ENCODE measurements at regions not wholly inside any gene's neighbourhood (a gene's known extent, or its start where the extent isn't known, plus 50 kb on each side); places are given as distances from the start of the nearest gene placed in this dataset.
"Not testable (repeated sequence)": the region's sequence is repeated elsewhere in the genome, so short reads cannot be mapped to it uniquely, and the experiment has no call there.

DNA sequence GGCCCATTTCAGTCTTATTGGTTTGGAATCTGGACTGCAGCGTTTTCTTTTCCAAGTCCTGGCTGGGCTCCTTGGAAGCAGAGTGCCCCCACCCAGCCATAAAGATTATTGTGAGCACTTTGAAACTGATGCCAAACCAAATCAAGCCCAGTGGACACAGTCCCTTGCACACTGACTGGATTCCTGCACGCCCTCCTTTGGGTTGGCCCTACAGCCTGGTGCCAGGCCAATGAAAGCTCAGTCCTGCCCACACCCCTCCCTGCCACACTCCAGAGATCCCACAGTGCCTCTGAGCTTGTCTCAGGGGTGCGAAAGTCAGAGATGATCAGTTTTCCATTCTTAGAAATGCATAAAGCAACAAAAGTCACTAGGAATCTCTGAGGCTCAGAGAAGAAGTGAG, 181.9 kb downstream of the CETN3 start:
- no peak overlapping the region for H3K9ac ChIP-seq (ENCODE audit: low read depth, low read length)

DNA sequence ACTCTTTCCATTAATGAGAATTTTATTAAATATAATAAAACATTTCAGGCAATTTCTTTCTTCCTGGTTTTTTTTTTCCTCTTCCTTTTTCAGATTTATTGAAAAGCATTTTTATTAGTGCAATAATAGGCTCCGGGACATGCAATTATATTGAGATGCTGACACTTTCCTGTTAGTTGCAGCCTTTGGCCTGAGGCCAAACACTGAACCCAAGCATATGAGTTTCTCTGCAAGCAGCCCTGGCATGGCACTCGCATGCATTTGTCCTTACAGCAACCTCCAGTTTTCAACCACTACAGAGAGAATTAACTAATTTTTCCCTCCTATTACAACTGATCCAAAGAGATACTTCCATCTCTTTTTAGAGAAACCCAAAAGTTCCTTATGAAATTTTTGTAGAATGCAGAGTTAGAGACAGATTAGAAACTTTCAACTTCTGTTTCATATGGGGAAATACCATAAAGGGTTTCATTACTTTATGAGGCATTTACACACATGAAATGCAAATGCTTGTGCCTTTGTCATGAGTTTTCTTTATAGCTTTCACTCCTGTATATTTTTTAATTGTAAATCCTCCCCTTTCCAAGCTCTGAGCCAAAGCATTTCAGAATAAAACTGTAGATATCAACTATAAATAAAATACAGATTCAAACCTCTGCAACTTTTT, 183.0 kb downstream of the CETN3 start:
- H3K27me3 ChIP-seq (ENCODE audit: control insufficient read depth, insufficient read depth, low read length), result no peaks in the 10 kb centered on the region
- H3K4me3 ChIP-seq (ENCODE audit: low read length), result no peak overlapping the region
- no peaks in the 10 kb centered on the region for H3K36me3 ChIP-seq (ENCODE audit: insufficient read depth, low read length)
- H3K9me3 ChIP-seq (replicated peaks; ENCODE audit: low read length), result no peaks in the 10 kb centered on the region
- peaks cover 11% of the 10 kb centered on the region for H3K4me1 ChIP-seq (ENCODE audit: control insufficient read depth, insufficient read depth, low read length)
- no peak overlapping the region for H3K4me2 ChIP-seq (ENCODE audit: low read length)
- H3K9ac ChIP-seq (ENCODE audit: low read depth, low read length), result no peak overlapping the region

More for the DNA sequence above, 181.9 kb downstream of the CETN3 start:
- H3K36me3 ChIP-seq (ENCODE audit: insufficient read depth, low read length), result no peaks in the 10 kb centered on the region
- no peaks in the 10 kb centered on the region for H3K27me3 ChIP-seq (ENCODE audit: control insufficient read depth, insufficient read depth, low read length)
- no peak overlapping the region for H3K4me2 ChIP-seq (ENCODE audit: low read length)
- no peaks in the 10 kb centered on the region for H3K9me3 ChIP-seq (replicated peaks; ENCODE audit: low read length)
- H3K4me1 ChIP-seq (ENCODE audit: control insufficient read depth, insufficient read depth, low read length), result no peaks in the 10 kb centered on the region
- no peak overlapping the region for H3K4me3 ChIP-seq (ENCODE audit: low read length)

DNA sequence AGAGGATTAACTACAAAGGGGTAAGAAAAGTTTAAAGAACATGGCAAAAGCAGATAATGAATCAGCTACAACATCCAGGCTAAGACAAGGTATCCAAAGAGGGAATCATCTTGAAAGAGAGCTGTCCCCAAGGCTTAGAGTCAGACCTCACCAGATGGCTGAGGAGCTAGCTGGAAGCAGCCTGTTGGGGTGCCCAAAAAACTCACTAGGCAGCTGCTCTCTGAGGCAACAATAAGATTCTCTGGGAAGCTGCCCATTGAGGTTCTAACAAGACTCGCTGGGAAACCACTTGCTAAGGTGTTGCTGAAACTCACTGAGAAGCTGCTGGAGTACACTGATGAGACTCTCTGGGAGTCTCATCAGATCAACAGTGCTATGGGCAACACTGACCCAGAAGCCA, 185.2 kb downstream of the CETN3 start:
- Histone ChIP-seq H3K36me3 (ENCODE audit: insufficient read depth, low read length) (no peaks in the 10 kb centered on the region), H3K9me3 (replicated peaks; ENCODE audit: low read length) (no peaks in the 10 kb centered on the region), H3K27me3 (ENCODE audit: control insufficient read depth, insufficient read depth, low read length) (no peaks in the 10 kb centered on the region), H3K4me1 (ENCODE audit: control insufficient read depth, insufficient read depth, low read length) (peaks cover 12% of the 10 kb centered on the region), H3K4me2 (ENCODE audit: low read length) (no peak overlapping the region), H3K4me3 (ENCODE audit: low read length) (no peak overlapping the region), H3K9ac (ENCODE audit: low read depth, low read length) (no peak overlapping the region)

DNA sequence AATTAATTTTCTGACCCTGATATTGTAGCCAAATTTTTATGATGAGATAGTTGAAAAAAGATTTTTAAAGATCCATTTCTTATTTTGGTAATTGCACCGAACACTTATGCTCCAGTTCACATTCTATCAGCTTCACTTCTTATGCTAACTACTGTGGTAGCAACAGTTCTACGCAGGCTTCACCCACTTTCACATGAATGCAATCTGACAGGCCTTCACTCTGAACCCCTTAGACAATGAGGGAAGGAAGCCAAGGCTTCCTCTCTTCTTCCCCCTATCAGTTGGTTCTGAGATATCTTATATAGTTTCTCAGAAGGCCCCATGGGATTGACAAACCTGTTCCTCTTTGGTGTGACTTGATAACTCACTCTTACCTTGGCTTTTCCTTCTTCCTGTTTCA, 185.8 kb downstream of the CETN3 start:
- no peaks in the 10 kb centered on the region for H3K9me3 ChIP-seq (replicated peaks; ENCODE audit: low read length)
- H3K4me2 ChIP-seq (ENCODE audit: low read length), result no peak overlapping the region
- no peaks in the 10 kb centered on the region for H3K36me3 ChIP-seq (ENCODE audit: insufficient read depth, low read length)
- H3K4me1 ChIP-seq (ENCODE audit: control insufficient read depth, insufficient read depth, low read length), result peaks cover 12% of the 10 kb centered on the region
- H3K9ac ChIP-seq (ENCODE audit: low read depth, low read length), result no peak overlapping the region
- no peak overlapping the region for H3K4me3 ChIP-seq (ENCODE audit: low read length)
- H3K27me3 ChIP-seq (ENCODE audit: control insufficient read depth, insufficient read depth, low read length), result no peaks in the 10 kb centered on the region

DNA sequence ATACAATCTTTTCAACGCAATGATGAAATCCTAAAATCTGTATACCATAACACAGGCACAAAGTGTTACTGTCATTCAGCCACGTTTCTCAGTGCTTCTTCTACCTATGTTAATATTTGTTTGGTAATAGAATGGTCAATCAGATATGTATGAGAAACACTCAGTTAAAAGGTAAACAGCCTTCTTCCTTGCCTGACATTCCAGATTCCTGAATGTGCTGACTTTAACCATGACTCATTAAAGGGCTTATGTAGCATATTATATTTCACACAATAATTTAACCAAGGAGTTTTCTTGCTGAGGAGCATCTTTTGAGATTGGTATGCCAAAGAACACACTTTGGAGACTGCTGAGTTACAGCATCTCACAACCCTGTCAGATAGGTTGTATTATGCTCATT, 187.6 kb downstream of the CETN3 start:
- H3K9ac ChIP-seq (ENCODE audit: low read depth, low read length), result no peak overlapping the region
- H3K27me3 ChIP-seq (ENCODE audit: control insufficient read depth, insufficient read depth, low read length), result no peaks in the 10 kb centered on the region
- no peak overlapping the region for H3K4me3 ChIP-seq (ENCODE audit: low read length)
- no peaks in the 10 kb centered on the region for H3K36me3 ChIP-seq (ENCODE audit: insufficient read depth, low read length)
- H3K4me1 ChIP-seq (ENCODE audit: control insufficient read depth, insufficient read depth, low read length), result peaks cover 12% of the 10 kb centered on the region
- no peaks in the 10 kb centered on the region for H3K9me3 ChIP-seq (replicated peaks; ENCODE audit: low read length)
- no peak overlapping the region for H3K4me2 ChIP-seq (ENCODE audit: low read length)

DNA sequence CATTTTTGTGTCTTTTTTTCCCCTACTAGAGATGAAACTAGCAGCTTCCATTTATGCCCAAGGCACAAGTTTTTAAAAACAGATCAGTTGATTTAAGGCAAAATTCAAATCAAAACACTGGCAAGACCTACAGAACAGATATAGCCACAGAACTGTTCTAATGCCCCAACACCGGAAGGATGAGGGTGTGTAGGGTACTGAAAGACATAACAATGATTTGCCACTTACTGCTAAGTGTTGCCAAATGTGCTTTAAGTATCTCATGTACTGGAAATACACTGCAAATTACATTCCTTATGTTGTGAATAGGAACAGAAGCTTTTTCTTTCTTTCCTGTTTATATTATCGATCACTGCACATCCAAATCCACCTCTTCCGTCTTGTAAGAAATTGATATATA, 189.0 kb downstream of the CETN3 start:
- H3K4me1 ChIP-seq (ENCODE audit: control insufficient read depth, insufficient read depth, low read length), result peaks cover 12% of the 10 kb centered on the region
- H3K4me3 ChIP-seq (ENCODE audit: low read length), result no peak overlapping the region
- no peaks in the 10 kb centered on the region for H3K9me3 ChIP-seq (replicated peaks; ENCODE audit: low read length)
- H3K27me3 ChIP-seq (ENCODE audit: control insufficient read depth, insufficient read depth, low read length), result no peaks in the 10 kb centered on the region
- H3K36me3 ChIP-seq (ENCODE audit: insufficient read depth, low read length), result no peaks in the 10 kb centered on the region
- H3K4me2 ChIP-seq (ENCODE audit: low read length), result no peak overlapping the region
- H3K9ac ChIP-seq (ENCODE audit: low read depth, low read length), result no peak overlapping the region

DNA sequence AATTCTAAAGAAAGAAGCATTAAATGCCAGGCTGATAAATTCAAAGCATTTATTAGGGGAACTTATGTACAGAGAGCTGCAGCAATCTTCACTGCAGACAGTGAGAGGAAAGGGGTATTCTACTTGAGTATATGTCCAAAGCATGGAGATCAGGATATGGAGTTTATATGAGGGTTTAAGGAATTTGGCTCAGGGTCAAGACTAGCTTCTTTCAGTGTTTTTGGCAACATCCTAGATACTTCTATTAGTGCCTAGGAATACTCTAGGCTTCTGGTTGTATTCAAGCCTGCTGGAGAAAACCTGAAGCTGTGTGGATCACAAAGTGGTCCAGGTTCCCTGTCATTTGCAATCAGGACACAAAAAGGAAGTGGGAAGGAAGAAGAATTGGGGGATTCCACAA, 194.6 kb downstream of the CETN3 start:
- no peaks in the 10 kb centered on the region for H3K27me3 ChIP-seq (ENCODE audit: control insufficient read depth, insufficient read depth, low read length)
- H3K4me3 ChIP-seq (ENCODE audit: low read length), result no peak overlapping the region
- no peak overlapping the region for H3K4me2 ChIP-seq (ENCODE audit: low read length)
- no peaks in the 10 kb centered on the region for H3K36me3 ChIP-seq (ENCODE audit: insufficient read depth, low read length)
- no peak overlapping the region for H3K9ac ChIP-seq (ENCODE audit: low read depth, low read length)
- H3K9me3 ChIP-seq (replicated peaks; ENCODE audit: low read length), result no peaks in the 10 kb centered on the region
- no peaks in the 10 kb centered on the region for H3K4me1 ChIP-seq (ENCODE audit: control insufficient read depth, insufficient read depth, low read length)

DNA sequence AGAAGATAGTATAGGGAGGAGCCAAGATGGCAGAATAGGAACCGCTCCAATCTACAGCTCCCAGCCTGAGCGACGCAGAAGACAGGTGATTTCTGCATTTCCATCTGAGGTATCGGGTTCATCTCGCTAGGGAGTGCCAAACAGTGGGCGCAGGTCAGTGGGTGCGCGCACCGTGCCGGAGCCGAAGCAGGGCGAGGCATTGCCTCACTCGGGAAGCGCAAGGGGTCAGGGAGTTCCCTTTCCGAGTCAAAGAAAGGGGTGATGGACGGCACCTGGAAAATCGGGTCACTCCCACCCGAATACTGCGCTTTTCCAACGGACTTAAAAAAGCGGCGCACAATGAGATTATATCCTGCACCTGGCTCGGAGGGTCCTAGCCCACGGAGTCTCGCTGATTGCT, 201.2 kb downstream of the CETN3 start:
- H3K9me3 ChIP-seq (replicated peaks; ENCODE audit: low read length); H3K9ac ChIP-seq (ENCODE audit: low read depth, low read length); H3K4me2 ChIP-seq (ENCODE audit: low read length); H3K27me3 ChIP-seq (ENCODE audit: control insufficient read depth, insufficient read depth, low read length); H3K4me3 ChIP-seq (ENCODE audit: low read length); H3K36me3 ChIP-seq (ENCODE audit: insufficient read depth, low read length); H3K4me1 ChIP-seq (ENCODE audit: control insufficient read depth, insufficient read depth, low read length): not testable (repeated sequence)

DNA sequence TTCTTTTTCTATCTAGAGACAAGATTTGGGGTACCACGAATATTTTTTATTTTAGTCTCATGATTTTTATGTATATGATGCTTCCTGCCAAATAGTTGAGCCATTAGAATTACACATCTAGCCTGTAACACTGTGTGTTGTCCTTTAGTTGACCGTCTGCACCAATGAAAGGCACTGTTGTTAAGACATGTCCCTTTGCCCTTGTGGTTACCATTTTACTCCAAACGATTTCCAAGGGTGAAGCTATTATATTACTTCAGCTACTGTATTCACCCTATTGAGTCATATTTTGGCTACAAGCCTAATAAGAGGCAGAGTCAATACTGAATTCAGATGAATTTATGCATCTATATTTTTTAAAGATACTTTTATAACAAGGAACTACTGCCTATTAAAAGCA, 207.6 kb downstream of the CETN3 start:
- H3K9me3 ChIP-seq (replicated peaks; ENCODE audit: low read length), result no peaks in the 10 kb centered on the region
- H3K4me1 ChIP-seq (ENCODE audit: control insufficient read depth, insufficient read depth, low read length), result no peaks in the 10 kb centered on the region
- no peak overlapping the region for H3K9ac ChIP-seq (ENCODE audit: low read depth, low read length)
- no peak overlapping the region for H3K4me2 ChIP-seq (ENCODE audit: low read length)
- no peaks in the 10 kb centered on the region for H3K27me3 ChIP-seq (ENCODE audit: control insufficient read depth, insufficient read depth, low read length)
- H3K36me3 ChIP-seq (ENCODE audit: insufficient read depth, low read length), result no peaks in the 10 kb centered on the region
- no peak overlapping the region for H3K4me3 ChIP-seq (ENCODE audit: low read length)

DNA sequence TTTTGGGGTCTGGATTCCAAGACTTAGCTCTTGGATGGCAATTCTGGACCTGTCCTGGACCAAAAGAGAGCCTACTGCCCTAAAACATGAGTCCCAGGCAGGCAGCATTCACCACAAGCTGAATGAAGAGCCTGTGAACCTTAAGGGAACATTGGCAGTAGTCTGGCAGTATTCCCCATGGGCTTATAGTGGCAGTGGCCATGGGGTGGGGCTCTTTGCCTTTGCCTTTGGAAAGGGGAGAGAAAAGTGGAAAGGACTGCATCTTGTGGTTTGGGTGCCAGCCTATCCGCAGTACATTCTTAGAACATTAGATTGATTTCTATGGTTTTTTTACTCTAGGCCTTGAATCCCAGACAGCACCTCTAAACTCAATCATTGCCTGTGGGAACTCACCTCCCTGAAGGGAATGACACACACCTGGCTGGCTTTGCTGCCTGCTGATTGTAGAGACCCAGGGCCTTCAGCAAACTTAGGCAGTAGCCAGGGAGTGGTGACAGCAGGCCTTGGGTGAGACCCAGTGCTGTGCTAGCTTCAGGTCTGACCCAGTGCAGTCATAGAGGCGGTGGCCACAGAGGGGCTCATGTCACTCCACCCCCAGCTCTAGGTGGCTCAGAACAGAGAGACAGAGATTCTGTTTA, 216.3 kb downstream of the CETN3 start:
- Histone ChIP-seq H3K4me2 (ENCODE audit: low read length) (no peak overlapping the region), H3K4me1 (ENCODE audit: control insufficient read depth, insufficient read depth, low read length) (no peaks in the 10 kb centered on the region), H3K4me3 (ENCODE audit: low read length) (no peak overlapping the region), H3K9me3 (replicated peaks; ENCODE audit: low read length) (no peaks in the 10 kb centered on the region), H3K36me3 (ENCODE audit: insufficient read depth, low read length) (no peaks in the 10 kb centered on the region), H3K9ac (ENCODE audit: low read depth, low read length) (no peak overlapping the region), H3K27me3 (ENCODE audit: control insufficient read depth, insufficient read depth, low read length) (no peaks in the 10 kb centered on the region)

DNA sequence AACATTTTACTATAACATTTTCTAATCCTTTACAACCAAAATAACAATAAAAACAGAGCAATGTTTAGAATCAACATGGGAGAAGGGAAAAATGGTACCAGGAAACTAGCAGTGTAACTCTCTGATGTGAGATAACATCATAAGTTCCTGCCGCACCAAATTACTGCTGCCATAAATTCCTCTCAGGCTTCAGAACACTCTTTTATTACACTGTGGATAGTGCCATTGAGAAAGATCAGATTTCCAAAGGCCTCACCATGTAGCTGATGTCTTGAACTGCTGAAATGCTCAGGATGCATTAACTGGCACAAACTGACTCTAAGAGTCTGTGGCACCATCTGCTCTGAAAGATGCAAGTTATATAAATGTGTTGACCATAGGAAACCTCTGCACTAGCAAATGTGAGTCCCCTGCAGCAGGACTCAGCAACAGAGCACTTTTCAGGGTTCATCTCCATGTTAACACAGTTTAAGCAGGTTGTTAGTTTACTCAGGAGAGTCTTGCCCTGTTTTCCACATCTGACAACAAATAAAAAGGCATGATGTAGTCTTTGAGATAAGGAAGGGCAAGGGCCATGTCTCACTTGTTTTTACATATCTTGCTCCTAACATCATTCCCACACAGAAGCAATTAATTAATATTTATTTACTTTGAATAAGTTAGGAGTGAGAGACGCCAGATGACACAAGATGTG, 218.1 kb downstream of the CETN3 start:
- no peaks in the 10 kb centered on the region for H3K4me1 ChIP-seq (ENCODE audit: control insufficient read depth, insufficient read depth, low read length)
- H3K36me3 ChIP-seq (ENCODE audit: insufficient read depth, low read length), result no peaks in the 10 kb centered on the region
- no peak overlapping the region for H3K4me3 ChIP-seq (ENCODE audit: low read length)
- no peaks in the 10 kb centered on the region for H3K27me3 ChIP-seq (ENCODE audit: control insufficient read depth, insufficient read depth, low read length)
- H3K4me2 ChIP-seq (ENCODE audit: low read length), result no peak overlapping the region
- no peak overlapping the region for H3K9ac ChIP-seq (ENCODE audit: low read depth, low read length)
- H3K9me3 ChIP-seq (replicated peaks; ENCODE audit: low read length), result no peaks in the 10 kb centered on the region
